Gastroesophageal sphincter (tissue), 3 donors: ENCODE measurements at regions not wholly inside any gene's neighbourhood (a gene's known extent, or its start where the extent isn't known, plus 50 kb on each side); places are given as distances from the start of the nearest gene placed in this dataset.
"Not testable (repeated sequence)": the region's sequence is repeated elsewhere in the genome, so short reads cannot be mapped to it uniquely, and the experiment has no call there.

Experiments used
- EP300 ChIP-seq: sonication (generic); formaldehyde crosslinking; IDR thresholded peaks from one replicate; pipeline ENCODE4 v1.6.1; 2017; ENCODE audit warnings: antibody characterized with exemption, mild to moderate bottlenecking
- TF ChIP-seq, protein P1 (sequence below), 4 experiments: fragments of 200-600 bp in 2 of 4; fragments of 450-650 bp in 2 of 4; sonication (generic) in 1 of 4; IDR thresholded peaks; one replicate each; pipeline ENCODE4 v1.5.1; 2017 to 2019; ENCODE audit warnings: antibody characterized with exemption in 4 of 4, mild to moderate bottlenecking in 2 of 4, moderate library complexity in 2 of 4

- not testable (repeated sequence) for TF ChIP-seq EP300
- TF ChIP-seq, protein P1, sequence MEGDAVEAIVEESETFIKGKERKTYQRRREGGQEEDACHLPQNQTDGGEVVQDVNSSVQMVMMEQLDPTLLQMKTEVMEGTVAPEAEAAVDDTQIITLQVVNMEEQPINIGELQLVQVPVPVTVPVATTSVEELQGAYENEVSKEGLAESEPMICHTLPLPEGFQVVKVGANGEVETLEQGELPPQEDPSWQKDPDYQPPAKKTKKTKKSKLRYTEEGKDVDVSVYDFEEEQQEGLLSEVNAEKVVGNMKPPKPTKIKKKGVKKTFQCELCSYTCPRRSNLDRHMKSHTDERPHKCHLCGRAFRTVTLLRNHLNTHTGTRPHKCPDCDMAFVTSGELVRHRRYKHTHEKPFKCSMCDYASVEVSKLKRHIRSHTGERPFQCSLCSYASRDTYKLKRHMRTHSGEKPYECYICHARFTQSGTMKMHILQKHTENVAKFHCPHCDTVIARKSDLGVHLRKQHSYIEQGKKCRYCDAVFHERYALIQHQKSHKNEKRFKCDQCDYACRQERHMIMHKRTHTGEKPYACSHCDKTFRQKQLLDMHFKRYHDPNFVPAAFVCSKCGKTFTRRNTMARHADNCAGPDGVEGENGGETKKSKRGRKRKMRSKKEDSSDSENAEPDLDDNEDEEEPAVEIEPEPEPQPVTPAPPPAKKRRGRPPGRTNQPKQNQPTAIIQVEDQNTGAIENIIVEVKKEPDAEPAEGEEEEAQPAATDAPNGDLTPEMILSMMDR (IDR thresholded peaks at IDR 0.05): not testable (repeated sequence)
Measured at GRCh38 chr14:19061689-19062450, 94.6 kb downstream of the POTEM start.
